VCaP (cell line): ENCODE measurements at regions not wholly inside any gene's neighbourhood (a gene's known extent, or its start where the extent isn't known, plus 50 kb on each side); places are given as distances from the start of the nearest gene placed in this dataset.

Source experiments
- H3K27ac ChIP-seq: fragments of 450-650 bp; 2 replicates; pipeline ENCODE4 v1.5.1; 2017
- TF ChIP-seq, protein P1 (sequence below): fragments of 450-650 bp; conservative IDR thresholded peaks from 2 replicates; pipeline ENCODE4 v1.5.1; 2017; ENCODE audit warnings: mild to moderate bottlenecking, moderate library complexity

GRCh38 chr19:27796540-27796939 is 1416.4 kb downstream of the UQCRFS1 start:
- TF ChIP-seq, protein P1, sequence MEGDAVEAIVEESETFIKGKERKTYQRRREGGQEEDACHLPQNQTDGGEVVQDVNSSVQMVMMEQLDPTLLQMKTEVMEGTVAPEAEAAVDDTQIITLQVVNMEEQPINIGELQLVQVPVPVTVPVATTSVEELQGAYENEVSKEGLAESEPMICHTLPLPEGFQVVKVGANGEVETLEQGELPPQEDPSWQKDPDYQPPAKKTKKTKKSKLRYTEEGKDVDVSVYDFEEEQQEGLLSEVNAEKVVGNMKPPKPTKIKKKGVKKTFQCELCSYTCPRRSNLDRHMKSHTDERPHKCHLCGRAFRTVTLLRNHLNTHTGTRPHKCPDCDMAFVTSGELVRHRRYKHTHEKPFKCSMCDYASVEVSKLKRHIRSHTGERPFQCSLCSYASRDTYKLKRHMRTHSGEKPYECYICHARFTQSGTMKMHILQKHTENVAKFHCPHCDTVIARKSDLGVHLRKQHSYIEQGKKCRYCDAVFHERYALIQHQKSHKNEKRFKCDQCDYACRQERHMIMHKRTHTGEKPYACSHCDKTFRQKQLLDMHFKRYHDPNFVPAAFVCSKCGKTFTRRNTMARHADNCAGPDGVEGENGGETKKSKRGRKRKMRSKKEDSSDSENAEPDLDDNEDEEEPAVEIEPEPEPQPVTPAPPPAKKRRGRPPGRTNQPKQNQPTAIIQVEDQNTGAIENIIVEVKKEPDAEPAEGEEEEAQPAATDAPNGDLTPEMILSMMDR = no peak
- no peak overlapping the region for H3K27ac ChIP-seq

DNA sequence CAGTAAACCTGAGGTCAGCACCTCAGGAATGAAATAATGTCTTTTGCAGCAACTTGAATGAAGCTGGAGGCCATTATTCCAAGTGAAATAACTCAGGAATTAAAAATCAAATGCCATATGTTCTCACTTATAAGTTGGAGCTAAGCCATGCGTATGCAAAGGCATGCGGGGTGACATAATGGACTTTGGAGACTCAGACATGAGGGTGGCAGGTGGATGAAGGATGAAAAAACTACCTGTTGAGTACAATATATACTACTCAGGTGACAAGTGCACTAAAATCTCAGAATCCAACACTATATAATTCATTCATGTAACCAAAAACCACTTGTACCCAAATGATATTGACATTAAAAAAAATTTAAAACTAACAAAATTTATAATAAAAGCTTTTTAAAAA is 1416.9 kb downstream of the UQCRFS1 start:
- TF ChIP-seq, protein P1 = no peak

DNA sequence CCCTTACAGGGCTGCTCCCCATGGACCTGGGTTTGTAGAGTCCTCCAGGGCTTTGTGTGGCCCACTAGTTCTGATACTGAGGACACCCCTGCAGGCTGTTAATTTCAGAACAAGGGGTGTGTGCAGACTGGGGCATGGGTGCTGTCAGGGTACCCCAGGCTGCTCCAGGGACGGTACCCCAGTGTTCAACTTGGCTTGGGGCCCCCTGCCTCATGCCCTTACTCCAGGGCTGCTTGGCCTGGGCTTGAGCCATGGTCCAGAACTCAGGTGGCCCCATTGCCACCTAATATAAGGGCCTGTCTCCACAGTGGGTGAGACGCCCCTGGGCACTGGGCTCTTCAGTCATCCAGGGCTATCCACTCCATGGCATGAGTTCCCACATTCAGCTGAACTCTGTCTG is 1417.6 kb downstream of the UQCRFS1 start:
- TF ChIP-seq, protein P1 = no peak
- peak overlapping the region; percentile 96; the same call in 1 of the 2 replicates for H3K27ac ChIP-seq

More for the DNA sequence above, 1416.9 kb downstream of the UQCRFS1 start:
- H3K27ac ChIP-seq = no peak overlapping the region; the same call in 1 of the 2 replicates

DNA sequence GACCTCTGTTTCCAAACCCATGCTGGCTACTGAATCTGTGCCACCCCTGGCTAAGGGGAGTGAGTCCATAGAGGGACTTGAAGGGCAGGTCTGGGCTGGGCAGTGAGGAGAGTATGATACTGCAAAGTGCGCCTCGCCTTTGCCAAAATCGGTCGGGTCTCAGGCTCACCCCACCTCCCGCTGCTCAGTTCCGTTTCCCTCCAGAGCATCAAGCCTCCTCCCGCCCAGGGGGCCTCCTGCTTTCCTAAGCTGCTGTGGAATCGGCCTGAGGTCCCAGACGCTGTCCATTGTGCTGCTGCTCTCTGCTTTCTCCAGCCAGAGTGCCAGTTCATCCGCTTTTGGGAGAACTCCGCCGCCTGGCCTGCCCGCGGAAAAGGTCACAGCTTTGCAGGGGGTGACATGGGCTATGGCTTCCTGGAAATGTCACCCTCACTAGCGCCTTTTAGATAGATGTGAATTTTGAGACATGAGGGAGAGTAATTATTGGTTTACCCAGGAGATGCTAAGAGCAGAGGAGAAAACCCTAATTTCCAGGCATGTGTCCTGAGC is 1418.4 kb downstream of the UQCRFS1 start:
- TF ChIP-seq, protein P1 = no peak

GRCh38 chr19:27793644-27794493 is 1419.1 kb downstream of the UQCRFS1 start:
- TF ChIP-seq, protein P1 = no peak
- peak overlapping the region; percentile 96 for H3K27ac ChIP-seq

More for the DNA sequence above, 1418.4 kb downstream of the UQCRFS1 start:
- H3K27ac ChIP-seq = peak overlapping the region; percentile 96

DNA sequence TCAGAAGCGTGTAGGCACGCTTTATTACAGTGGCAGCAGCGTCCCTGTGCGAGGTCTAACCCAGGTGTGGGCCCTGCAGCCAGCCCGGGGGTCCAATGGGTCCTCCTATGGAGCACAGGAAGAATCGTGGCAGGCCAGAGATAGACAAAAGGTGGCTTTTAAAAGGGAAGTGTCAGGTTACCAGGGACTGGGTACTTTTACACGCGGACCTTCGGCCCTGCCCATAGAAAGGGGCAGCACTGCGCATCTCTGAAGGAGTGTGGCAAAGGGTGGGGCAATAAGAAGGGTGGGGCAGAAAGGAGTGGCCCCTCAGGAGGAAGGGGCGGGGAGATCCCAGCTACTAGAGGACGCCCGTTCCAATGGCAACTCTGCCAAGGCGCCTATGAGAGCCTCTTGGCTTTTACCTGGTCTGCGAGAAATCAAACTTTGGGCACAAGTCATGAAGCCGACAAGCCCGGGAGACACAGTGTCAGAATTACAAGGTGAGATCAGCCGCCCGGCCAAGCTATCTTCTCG is 1419.8 kb downstream of the UQCRFS1 start:
- H3K27ac ChIP-seq = peak overlapping the region; percentile 96
- TF ChIP-seq, protein P1 = 0 out of 2 replicates have a peak, but pooled peaks have one; percentile 16

DNA sequence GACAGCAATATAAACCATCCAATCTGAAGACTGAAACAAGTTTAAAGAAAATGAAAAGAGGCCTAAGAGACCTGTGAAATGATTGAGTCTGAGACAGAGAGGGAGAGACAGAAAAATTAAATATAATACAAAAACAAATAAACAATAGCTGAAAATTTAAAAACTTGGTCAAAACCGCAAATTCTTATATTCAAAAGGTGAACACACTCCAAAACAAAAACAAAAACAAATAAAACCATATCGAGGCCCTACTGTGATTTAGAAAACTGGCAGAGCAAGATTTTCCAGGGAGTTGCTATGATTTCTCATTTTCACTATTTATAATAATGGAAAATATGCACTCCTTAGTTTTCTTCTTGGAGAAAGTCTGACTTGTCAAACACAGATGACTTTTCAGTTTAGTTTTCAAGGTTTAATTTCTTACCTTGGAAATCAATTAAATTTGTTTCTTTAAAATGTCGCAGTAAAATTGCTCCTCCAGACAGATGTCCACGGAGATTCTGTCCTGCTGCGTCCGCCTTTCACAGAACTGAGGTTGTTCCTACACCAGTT is 1420.3 kb downstream of the UQCRFS1 start:
- peak overlapping the region; percentile 96 for H3K27ac ChIP-seq
- TF ChIP-seq, protein P1 = no peak
